GM12891 (cell line): ENCODE measurements at regions not wholly inside any gene's neighbourhood (a gene's known extent, or its start where the extent isn't known, plus 50 kb on each side); places are given as distances from the start of the nearest gene placed in this dataset.

Source experiments
- POLR2A ChIP-seq: IDR thresholded peaks from 2 replicates; pipeline ENCODE4 v1.6.1; 2011; ENCODE audit warnings: low read depth, low read length, control low read depth
- POLR2AphosphoS5 ChIP-seq: IDR thresholded peaks from 2 replicates; pipeline ENCODE4 v1.6.1; 2011; ENCODE audit warnings: low read depth, low read length, control low read depth
- POU2F2 ChIP-seq: IDR thresholded peaks from 2 replicates; pipeline ENCODE4 v1.6.1; 2011; ENCODE audit warnings: low read depth, mild to moderate bottlenecking, control low read depth, low read length, moderate library complexity
- SPI1 ChIP-seq: IDR thresholded peaks from 2 replicates; pipeline ENCODE4 v1.6.1; 2011; ENCODE audit warnings: low read depth, low read length, control low read depth

GRCh38 chr2:192615105-192615504 lies 420.4 kb upstream of the TMEFF2 start:
- TF ChIP-seq POLR2A = no peak
- TF ChIP-seq POLR2AphosphoS5 = no peak
- TF ChIP-seq SPI1 = no peak
- TF ChIP-seq POU2F2 = no peak
